ENCODE measurements at regions not wholly inside any gene's neighbourhood (a gene's known extent, or its start where the extent isn't known, plus 50 kb on each side); places are given as distances from the start of the nearest gene placed in this dataset.

DNA sequence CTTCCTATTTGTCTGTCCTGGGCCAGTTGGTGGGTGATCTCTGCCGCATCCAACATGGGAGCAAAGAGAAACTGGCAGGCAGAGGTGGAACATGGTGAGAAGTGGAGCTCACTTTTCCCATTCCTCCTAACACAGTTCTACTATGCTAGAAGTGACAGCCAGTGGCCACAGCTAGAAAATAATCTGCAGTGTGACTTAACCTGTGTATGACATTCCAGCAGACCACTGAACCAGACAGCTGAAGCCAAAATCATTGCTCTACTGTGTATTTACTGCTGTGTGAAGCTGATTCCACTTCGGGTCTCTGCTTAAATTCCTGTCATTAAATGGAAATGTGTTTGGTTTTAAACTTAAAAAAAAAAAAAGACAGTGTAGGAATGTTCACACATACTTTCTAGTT, 523.0 kb downstream of the MTRR start:
- TF ChIP-seq CTCF (IDR thresholded peaks at IDR 0.05; ENCODE audit: partially characterized antibody, unreplicated experiment) = no peak
- no peak overlapping the region for H3K27ac Mint-ChIP-seq (ENCODE audit: unreplicated experiment)
- peaks cover 3% of the 10 kb centered on the region for H3K9me3 Mint-ChIP-seq (ENCODE audit: unreplicated experiment)
- no peak for DNase-seq
- no peaks in the 10 kb centered on the region for H3K36me3 Mint-ChIP-seq (ENCODE audit: unreplicated experiment)
- peaks cover 3% of the 10 kb centered on the region for H3K27me3 Mint-ChIP-seq (ENCODE audit: unreplicated experiment)
- no peak overlapping the region for H3K4me3 Mint-ChIP-seq (ENCODE audit: unreplicated experiment)
- H3K4me1 Mint-ChIP-seq (ENCODE audit: low read depth, unreplicated experiment) = no peaks in the 10 kb centered on the region

- no peak for TF ChIP-seq CTCF (IDR thresholded peaks at IDR 0.05; ENCODE audit: partially characterized antibody, unreplicated experiment)
- DNase-seq = no peak
- Mint-ChIP-seq H3K9me3 (ENCODE audit: unreplicated experiment) (no peaks in the 10 kb centered on the region), H3K4me1 (ENCODE audit: low read depth, unreplicated experiment) (no peaks in the 10 kb centered on the region), H3K27ac (ENCODE audit: unreplicated experiment) (no peak overlapping the region), H3K36me3 (ENCODE audit: unreplicated experiment) (no peaks in the 10 kb centered on the region), H3K27me3 (ENCODE audit: unreplicated experiment) (peaks cover 3% of the 10 kb centered on the region), H3K4me3 (ENCODE audit: unreplicated experiment) (no peak overlapping the region)
These were observed 524.3 kb downstream of the MTRR start for GRCh38 chr5:8393240-8393639.

DNA sequence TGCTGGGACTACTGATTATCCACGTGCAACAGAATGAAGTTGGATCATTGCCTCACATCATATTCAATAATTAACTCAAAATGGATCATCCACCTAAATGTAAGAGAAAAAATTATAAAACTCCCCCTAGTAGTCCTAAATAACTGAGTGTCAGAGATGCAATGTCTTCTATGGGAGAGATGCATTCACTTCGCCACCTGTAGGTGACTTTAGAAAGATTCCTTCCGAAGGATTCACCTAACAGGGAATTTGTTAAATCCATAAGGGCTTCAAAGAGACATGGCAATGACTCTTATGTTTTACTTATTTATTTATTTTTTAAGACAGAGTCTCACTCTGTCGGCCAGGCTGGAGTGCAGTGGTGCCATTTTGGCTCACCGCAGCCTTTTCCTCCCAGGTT, 526.0 kb downstream of the MTRR start:
- no peaks in the 10 kb centered on the region for H3K4me1 Mint-ChIP-seq (ENCODE audit: low read depth, unreplicated experiment)
- no peak overlapping the region for H3K27ac Mint-ChIP-seq (ENCODE audit: unreplicated experiment)
- no peak for TF ChIP-seq CTCF (IDR thresholded peaks at IDR 0.05; ENCODE audit: partially characterized antibody, unreplicated experiment)
- no peaks in the 10 kb centered on the region for H3K9me3 Mint-ChIP-seq (ENCODE audit: unreplicated experiment)
- H3K4me3 Mint-ChIP-seq (ENCODE audit: unreplicated experiment) = no peak overlapping the region
- no peaks in the 10 kb centered on the region for H3K36me3 Mint-ChIP-seq (ENCODE audit: unreplicated experiment)
- H3K27me3 Mint-ChIP-seq (ENCODE audit: unreplicated experiment) = peaks cover 3% of the 10 kb centered on the region
- DNase-seq = no peak

DNA sequence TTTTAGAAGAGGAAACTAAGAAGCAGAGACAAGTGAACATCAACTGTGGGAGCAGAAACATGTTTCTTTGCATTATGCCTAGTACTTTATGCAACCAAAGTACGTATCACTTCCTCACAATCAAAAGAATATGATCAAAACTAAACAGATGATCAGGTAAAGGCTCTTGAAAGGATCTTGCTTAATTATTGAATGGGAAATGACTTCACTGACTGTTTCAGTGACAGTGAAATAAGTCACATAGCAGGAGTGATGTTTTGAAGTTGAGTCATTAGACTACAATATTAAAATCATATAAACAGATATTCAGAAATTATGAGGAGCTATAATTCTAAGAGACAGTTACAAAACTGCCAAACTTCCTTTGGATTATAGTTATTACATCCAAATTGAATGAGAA, 527.3 kb downstream of the MTRR start:
- no peak for DNase-seq
- TF ChIP-seq CTCF (IDR thresholded peaks at IDR 0.05; ENCODE audit: partially characterized antibody, unreplicated experiment) = no peak
- Mint-ChIP-seq H3K9me3 (ENCODE audit: unreplicated experiment) (peaks cover 2% of the 10 kb centered on the region), H3K27me3 (ENCODE audit: unreplicated experiment) (no peaks in the 10 kb centered on the region), H3K4me3 (ENCODE audit: unreplicated experiment) (no peak overlapping the region), H3K36me3 (ENCODE audit: unreplicated experiment) (no peaks in the 10 kb centered on the region), H3K27ac (ENCODE audit: unreplicated experiment) (no peak overlapping the region), H3K4me1 (ENCODE audit: low read depth, unreplicated experiment) (no peaks in the 10 kb centered on the region)

DNA sequence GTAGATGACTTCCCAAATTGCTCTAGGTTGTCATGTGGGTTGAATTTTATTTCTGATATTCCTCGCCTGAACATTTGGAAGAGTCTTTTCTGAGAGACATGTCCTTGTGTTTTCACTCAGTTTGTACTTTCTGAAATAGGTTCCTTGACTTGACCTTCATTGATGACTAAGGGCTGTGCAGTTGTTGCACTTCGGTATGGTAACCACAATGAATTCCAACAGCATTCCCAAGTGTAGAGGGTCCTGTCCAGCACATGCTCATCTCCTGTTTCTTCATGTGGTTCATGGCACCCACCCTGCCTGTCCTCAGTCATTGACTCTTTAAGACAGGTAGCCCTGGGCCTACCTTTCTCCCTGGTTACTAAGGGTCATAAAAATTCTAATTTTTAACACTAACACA, 527.8 kb downstream of the MTRR start:
- H3K27ac Mint-ChIP-seq (ENCODE audit: unreplicated experiment) = no peak overlapping the region
- peaks cover 2% of the 10 kb centered on the region for H3K9me3 Mint-ChIP-seq (ENCODE audit: unreplicated experiment)
- no peaks in the 10 kb centered on the region for H3K4me1 Mint-ChIP-seq (ENCODE audit: low read depth, unreplicated experiment)
- no peaks in the 10 kb centered on the region for H3K27me3 Mint-ChIP-seq (ENCODE audit: unreplicated experiment)
- H3K4me3 Mint-ChIP-seq (ENCODE audit: unreplicated experiment) = no peak overlapping the region
- no peak for TF ChIP-seq CTCF (IDR thresholded peaks at IDR 0.05; ENCODE audit: partially characterized antibody, unreplicated experiment)
- H3K36me3 Mint-ChIP-seq (ENCODE audit: unreplicated experiment) = no peaks in the 10 kb centered on the region
- DNase-seq = no peak
